SK-N-SH (cell line): ENCODE measurements at regions not wholly inside any gene's neighbourhood (a gene's known extent, or its start where the extent isn't known, plus 50 kb on each side); places are given as distances from the start of the nearest gene placed in this dataset.
"Not testable (repeated sequence)": the region's sequence is repeated elsewhere in the genome, so short reads cannot be mapped to it uniquely, and the experiment has no call there.

Experiments used
- CTCF ChIA-PET: fragments of 300-600, 350-600 bp; formaldehyde crosslinking; extraction: SDS; loops from one replicate; lab custom pipeline; 2021; lab: Yijun Ruan, JAX
- POLR2A ChIA-PET: fragments of 350-600 bp; sonication (Branson Sonifier 250); formaldehyde crosslinking; extraction: SDS; loops from one replicate; lab custom pipeline; 2020; ENCODE audit warnings: antibody characterized with exemption, inconsistent platforms; lab: Yijun Ruan, JAX
- DNase-seq: peaks from one replicate; pipeline ENCODE4 v3.0.0; 2012
- H2AFZ ChIP-seq: fragments of 200-600 bp; sonication (generic); 2 replicates; pipeline ENCODE4 v1.8.1; 2016; ENCODE audit warnings: antibody characterized with exemption, mild to moderate bottlenecking, low read depth
- H3F3A ChIP-seq: fragments of 200-600 bp; sonication (generic); replicated peaks from 2 replicates; pipeline ENCODE3; 2016; ENCODE audit warnings: antibody characterized with exemption, mild to moderate bottlenecking; ENCODE audit not compliant: insufficient read depth
- H3K27ac ChIP-seq, 2 experiments: fragments of 200-500 bp in 1 of 2; fragments of 200-600 bp in 1 of 2; sonication (Bioruptor generic) in 1 of 2; sonication (generic), shearing (Covaris generic) in 1 of 2; 2 replicates each; pipeline versions ENCODE4 v1.5.1 to v1.6.1; 2014 to 2016; ENCODE audit warnings: low read depth in 2 of 2, inconsistent platforms in 1 of 2, low read length in 1 of 2, mild to moderate bottlenecking in 1 of 2, mixed read lengths in 1 of 2
- H3K27me3 ChIP-seq: fragments of 200-600 bp; sonication (generic), shearing (Covaris generic); 2 replicates; pipeline ENCODE4 v1.6.1; 2016; ENCODE audit warnings: mixed run types; ENCODE audit not compliant: insufficient read depth
- H3K36me3 ChIP-seq, 2 experiments: fragments of 200-500 bp in 1 of 2; fragments of 200-600 bp in 1 of 2; sonication (Bioruptor generic) in 1 of 2; sonication (generic) in 1 of 2; replicated peaks in 1 of 2; 2 replicates each; pipeline versions ENCODE3 to v1.5.1; 2014 to 2016; ENCODE audit warnings: low read length in 1 of 2, mild to moderate bottlenecking in 1 of 2; ENCODE audit not compliant: insufficient read depth in 2 of 2, control insufficient read depth in 1 of 2
- H3K4me1 ChIP-seq, 2 experiments: fragments of 200-500 bp in 1 of 2; fragments of 200-600 bp in 1 of 2; sonication (Bioruptor generic) in 1 of 2; sonication (generic), shearing (Covaris generic) in 1 of 2; 2 replicates each; pipeline versions ENCODE4 v1.5.1 to v1.6.1; 2014 to 2016; ENCODE audit warnings: low read depth in 1 of 2, low read length in 1 of 2, mixed run types in 1 of 2; ENCODE audit not compliant: insufficient read depth in 2 of 2, control insufficient read depth in 1 of 2
- H3K4me2 ChIP-seq: fragments of 200-600 bp; sonication (generic), shearing (Covaris generic); 2 replicates; pipeline ENCODE4 v1.6.1; 2017; ENCODE audit warnings: mixed run types
- H3K4me3 ChIP-seq, 2 experiments: fragments of 200-500 bp in 1 of 2; fragments of 200-600 bp in 1 of 2; sonication (Bioruptor generic) in 1 of 2; sonication (generic), shearing (Covaris generic) in 1 of 2; 2 replicates each; pipeline versions ENCODE4 v1.5.1 to v1.8.1; 2014 to 2016; ENCODE audit warnings: low read depth in 2 of 2, inconsistent platforms in 1 of 2, low read length in 1 of 2, mild to moderate bottlenecking in 1 of 2, mixed read lengths in 1 of 2, moderate library complexity in 1 of 2
- H3K79me2 ChIP-seq: fragments of 200-600 bp; sonication (generic); 2 replicates; pipeline ENCODE4 v1.8.1; 2017; ENCODE audit warnings: mild to moderate bottlenecking; ENCODE audit not compliant: insufficient read depth
- H3K9ac ChIP-seq: fragments of 200-600 bp; sonication (generic); 2 replicates; pipeline ENCODE4 v1.6.1; 2017; ENCODE audit warnings: mixed run types
- H3K9me2 ChIP-seq: fragments of 200-600 bp; sonication (generic); 2 replicates; pipeline ENCODE4 v1.6.1; 2017; ENCODE audit warnings: mixed run types
- H3K9me3 ChIP-seq: fragments of 200-600 bp; sonication (generic); 2 replicates; pipeline ENCODE4 v1.6.1; 2017; ENCODE audit warnings: mixed run types, mild to moderate bottlenecking, moderate library complexity
- H4K20me1 ChIP-seq: fragments of 200-600 bp; sonication (generic); 2 replicates; pipeline ENCODE4 v1.6.1; 2017; ENCODE audit warnings: mild to moderate bottlenecking, mixed run types; ENCODE audit not compliant: insufficient read depth
- CTCF ChIP-seq: fragments of 200-600 bp; sonication (generic); IDR thresholded peaks from 2 replicates; pipeline ENCODE4 v1.6.1; 2017; ENCODE audit warnings: antibody characterized with exemption, mild to moderate bottlenecking, moderate library complexity
- ELF1 ChIP-seq: IDR thresholded peaks from 2 replicates; pipeline ENCODE4 v1.4.0; 2012
- FOXM1 ChIP-seq: IDR thresholded peaks from 2 replicates; pipeline ENCODE4 v1.4.0; 2012; ENCODE audit warnings: low read depth, mild to moderate bottlenecking
- GABPA ChIP-seq: IDR thresholded peaks from 2 replicates; pipeline ENCODE4 v1.4.0; 2012; ENCODE audit warnings: low read depth, mild to moderate bottlenecking
- JUND ChIP-seq: IDR thresholded peaks from 2 replicates; pipeline ENCODE4 v1.4.0; 2012
- MEF2A ChIP-seq: IDR thresholded peaks from 2 replicates; pipeline ENCODE4 v1.4.0; 2012; ENCODE audit warnings: low read depth, borderline replicate concordance
- MXI1 ChIP-seq: IDR thresholded peaks from 2 replicates; pipeline ENCODE4 v1.6.1; 2012; ENCODE audit warnings: mild to moderate bottlenecking, low read depth, low read length, improper control_type of control experiment
- NFIC ChIP-seq: IDR thresholded peaks from 2 replicates; pipeline ENCODE4 v1.4.0; 2012; ENCODE audit warnings: borderline replicate concordance
- POLR2AphosphoS5 ChIP-seq: IDR thresholded peaks from 2 replicates; pipeline ENCODE4 v1.6.1; 2012; ENCODE audit warnings: low read depth, low read length
- RAD21 ChIP-seq: IDR thresholded peaks from 2 replicates; pipeline ENCODE4 v1.6.1; 2012; ENCODE audit warnings: mild to moderate bottlenecking, low read length
- RXRA ChIP-seq: IDR thresholded peaks from 2 replicates; pipeline ENCODE4 v1.4.0; 2012; ENCODE audit warnings: low read depth, mild to moderate bottlenecking, borderline replicate concordance
- SMC3 ChIP-seq: IDR thresholded peaks from 2 replicates; pipeline ENCODE4 v1.6.1; 2012; ENCODE audit warnings: low read depth, low read length, improper control_type of control experiment
- TCF12 ChIP-seq: IDR thresholded peaks from 2 replicates; pipeline ENCODE4 v1.4.0; 2012
- USF1 ChIP-seq: IDR thresholded peaks from 2 replicates; pipeline ENCODE4 v1.4.0; 2012; ENCODE audit warnings: low read depth, borderline replicate concordance
- USF2 ChIP-seq: fragments of 150-350 bp; IDR thresholded peaks from 2 replicates; pipeline ENCODE4 v1.6.1; 2017; ENCODE audit warnings: antibody characterized with exemption, low read length, low read depth, borderline replicate concordance
- YY1 ChIP-seq: IDR thresholded peaks from 2 replicates; pipeline ENCODE4 v1.4.0; 2012; ENCODE audit warnings: low read depth, mild to moderate bottlenecking
- WGBS: methylation state at CpG from one replicate; pipeline ENCODE4 v1.1.6; 2017; ENCODE audit warnings: low lambda C conversion rate; 5-methylcytosine and 5-hydroxymethylcytosine counted together

- Histone ChIP-seq H3K9me2 (no peaks in the 10 kb centered on the region), H3F3A (no peaks in the 10 kb centered on the region), H3K4me2 (no peak overlapping the region), H4K20me1 (no peaks in the 10 kb centered on the region), H3K27ac (no peak overlapping the region), H3K4me1 (no peaks in the 10 kb centered on the region; a peak in 1 of 4 replicates), H2AFZ (no peak overlapping the region), H3K36me3 (no peaks in the 10 kb centered on the region), H3K79me2 (no peaks in the 10 kb centered on the region), H3K9ac (no peak overlapping the region), H3K9me3 (no peaks in the 10 kb centered on the region), H3K27me3 (no peaks in the 10 kb centered on the region), H3K4me3 (no peak overlapping the region)
- ChIA-PET POLR2A (no interaction called here), CTCF (no interaction called here)
- WGBS: 6% methylated on average over 6 of the region's 6 CpGs
- TF ChIP-seq MXI1 (no peak), CTCF (no peak), JUND (no peak), TCF12 (no peak), YY1 (no peak), RXRA (no peak), RAD21 (no peak), POLR2AphosphoS5 (no peak), MEF2A (no peak)
- DNase-seq: no peak
These were observed 72.0 kb upstream of the SEL1L start for GRCh38 chr14:81605660-81606059.

- no peak overlapping the region for H3K4me2 ChIP-seq
- WGBS: 0% methylated on average over 6 of the region's 6 CpGs
- H3K27me3 ChIP-seq: no peaks in the 10 kb centered on the region
- ChIA-PET POLR2A (no interaction called here), CTCF (no interaction called here)
- no peaks in the 10 kb centered on the region for H3K79me2 ChIP-seq
- no peaks in the 10 kb centered on the region for H3F3A ChIP-seq
- H4K20me1 ChIP-seq: no peaks in the 10 kb centered on the region
- no peaks in the 10 kb centered on the region for H3K36me3 ChIP-seq
- no peak overlapping the region for H3K27ac ChIP-seq
- no peaks in the 10 kb centered on the region for H3K9me2 ChIP-seq
- TF ChIP-seq FOXM1 (no peak), NFIC (no peak), USF1 (no peak), JUND (no peak), GABPA (no peak), ELF1 (no peak), CTCF (no peak), USF2 (no peak), SMC3 (no peak)
- no peak overlapping the region for H2AFZ ChIP-seq
- H3K4me3 ChIP-seq: no peak overlapping the region
- H3K4me1 ChIP-seq: no peaks in the 10 kb centered on the region
- no peaks in the 10 kb centered on the region for H3K9me3 ChIP-seq
- no peak for DNase-seq
- H3K9ac ChIP-seq: no peak overlapping the region
These were observed 79.8 kb upstream of the SEL1L start for GRCh38 chr14:81613341-81614045.

- H3K9ac ChIP-seq, H3K27me3 ChIP-seq, H3K9me3 ChIP-seq, POLR2A ChIA-PET, H3K79me2 ChIP-seq, H3K36me3 ChIP-seq, H2AFZ ChIP-seq, H3F3A ChIP-seq, H3K27ac ChIP-seq, H3K4me2 ChIP-seq, H4K20me1 ChIP-seq, H3K4me3 ChIP-seq, H3K4me1 ChIP-seq, H3K9me2 ChIP-seq, CTCF ChIA-PET, DNase-seq: not testable (repeated sequence)
- WGBS: 10% methylated on average over 9 of the region's 9 CpGs
These were observed 80.6 kb upstream of the SEL1L start for GRCh38 chr14:81614302-81614701.
